GM19023 (cell line): ENCODE measurements at regions not wholly inside any gene's neighbourhood (a gene's known extent, or its start where the extent isn't known, plus 50 kb on each side); places are given as distances from the start of the nearest gene placed in this dataset.
A peak's percentile ranks its signal among the peaks of the same experiment; 100 is the strongest.

Source experiments
- ATAC-seq: cut with Tn5 transposase; IDR thresholded peaks from one replicate; pipeline ENCODE4 v1.9.1; 2021; ENCODE audit warnings: mild to moderate bottlenecking, moderate library complexity; ENCODE audit not compliant: unreplicated experiment

GRCh38 chr9:20012232-20012631 is 223.4 kb upstream of the SLC24A2 start:
- no peak for ATAC-seq

GRCh38 chr9:20009606-20010005 is 220.8 kb upstream of the SLC24A2 start:
- no peak for ATAC-seq

- ATAC-seq, result no peak
Measured at GRCh38 chr9:20002011-20002410, 213.2 kb upstream of the SLC24A2 start.

GRCh38 chr9:20001058-20001457 is 212.2 kb upstream of the SLC24A2 start:
- no peak for ATAC-seq

- ATAC-seq, result peak; percentile 88
Measured at GRCh38 chr9:19999491-20000057, 210.7 kb upstream of the SLC24A2 start.

- peak; percentile 35 for ATAC-seq
Measured at GRCh38 chr9:19998823-19999455, 210.1 kb upstream of the SLC24A2 start.

- no peak for ATAC-seq
Measured at GRCh38 chr9:19998153-19998552, 209.3 kb upstream of the SLC24A2 start.

- ATAC-seq, result no peak
Measured at GRCh38 chr9:19995619-19996018, 206.8 kb upstream of the SLC24A2 start.

- no peak for ATAC-seq
Measured at GRCh38 chr9:19994296-19994695, 205.5 kb upstream of the SLC24A2 start.

GRCh38 chr9:19992556-19992955 is 203.7 kb upstream of the SLC24A2 start:
- ATAC-seq, result no peak

GRCh38 chr9:19989213-19989612 is 200.4 kb upstream of the SLC24A2 start:
- no peak for ATAC-seq

- no peak for ATAC-seq
Measured at GRCh38 chr9:19988281-19988680, 199.4 kb upstream of the SLC24A2 start.

GRCh38 chr9:19985081-19985480 is 196.2 kb upstream of the SLC24A2 start:
- no peak for ATAC-seq

- ATAC-seq, result no peak
Measured at GRCh38 chr9:19976226-19976625, 187.4 kb upstream of the SLC24A2 start.

GRCh38 chr9:19975499-19975898 is 186.7 kb upstream of the SLC24A2 start:
- no peak for ATAC-seq

GRCh38 chr9:19969721-19970120 is 180.9 kb upstream of the SLC24A2 start:
- no peak for ATAC-seq

- no peak for ATAC-seq
Measured at GRCh38 chr9:19967888-19968459, 179.1 kb upstream of the SLC24A2 start.

- no peak for ATAC-seq
Measured at GRCh38 chr9:19967216-19967887, 178.5 kb upstream of the SLC24A2 start.

GRCh38 chr9:19965336-19965735 is 176.5 kb upstream of the SLC24A2 start:
- ATAC-seq, result no peak

- no peak for ATAC-seq
Measured at GRCh38 chr9:19947996-19948395, 159.2 kb upstream of the SLC24A2 start.

- peak; percentile 58 for ATAC-seq
Measured at GRCh38 chr9:19946441-19947109, 157.7 kb upstream of the SLC24A2 start.

GRCh38 chr9:19941874-19942273 is 153.0 kb upstream of the SLC24A2 start:
- ATAC-seq, result no peak
